ENCODE measurements at regions not wholly inside any gene's neighbourhood (a gene's known extent, or its start where the extent isn't known, plus 50 kb on each side); places are given as distances from the start of the nearest gene placed in this dataset.

GRCh38 chr15:88717382-88718031 is 78.7 kb downstream of the ISG20 start:
- H3K36me3 ChIP-seq (ENCODE audit: control insufficient read depth in 2 of 3, insufficient read depth in 3 of 3, low read length in 3 of 3), result no peaks in the 10 kb centered on the region

GRCh38 chr15:88718731-88719130 is 79.9 kb downstream of the ISG20 start:
- Histone ChIP-seq H3K36me3 (ENCODE audit: control insufficient read depth in 2 of 3, insufficient read depth in 3 of 3, low read length in 3 of 3) (no peaks in the 10 kb centered on the region), H3K9me3 (ENCODE audit: control insufficient read depth in 2 of 3, insufficient read depth in 1 of 3, low read length in 3 of 3) (no peaks in the 10 kb centered on the region), H3K4me1 (ENCODE audit: control insufficient read depth in 2 of 3, insufficient read depth in 2 of 3, low read depth in 1 of 3, low read length in 3 of 3) (no peaks in the 10 kb centered on the region), H3K27me3 (ENCODE audit: control insufficient read depth, insufficient read depth, low read length) (no peaks in the 10 kb centered on the region), H3K9ac (ENCODE audit: low read length in 3 of 3) (no peak overlapping the region), H3K27ac (ENCODE audit: low read depth in 2 of 2, low read length in 2 of 2) (no peak overlapping the region), H3K4me3 (ENCODE audit: low read length in 3 of 3) (no peak overlapping the region)
- no peak for TF ChIP-seq CTCF (IDR thresholded peaks at IDR 0.05; ENCODE audit: borderline replicate concordance, extremely low read depth, insufficient read depth)
- FAIRE-seq (no peak), DNase-seq (no peak)
- intact Hi-C loops (cut with DNase I), result no loop called here

More at GRCh38 chr15:88717382-88718031, 78.7 kb downstream of the ISG20 start:
- TF ChIP-seq CTCF (IDR thresholded peaks at IDR 0.05; ENCODE audit: borderline replicate concordance, extremely low read depth, insufficient read depth), result no peak
- H3K4me3 ChIP-seq (ENCODE audit: low read length in 3 of 3), result no peak overlapping the region
- intact Hi-C loops (cut with DNase I), result no loop called here
- DNase-seq (no peak), FAIRE-seq (no peak)
- H3K27ac ChIP-seq (ENCODE audit: low read depth in 2 of 2, low read length in 2 of 2), result no peak overlapping the region
- H3K9me3 ChIP-seq (ENCODE audit: control insufficient read depth in 2 of 3, insufficient read depth in 1 of 3, low read length in 3 of 3), result no peaks in the 10 kb centered on the region
- no peaks in the 10 kb centered on the region for H3K4me1 ChIP-seq (ENCODE audit: control insufficient read depth in 2 of 3, insufficient read depth in 2 of 3, low read depth in 1 of 3, low read length in 3 of 3)
- H3K9ac ChIP-seq (ENCODE audit: low read length in 3 of 3), result no peak overlapping the region
- H3K27me3 ChIP-seq (ENCODE audit: control insufficient read depth, insufficient read depth, low read length), result no peaks in the 10 kb centered on the region

- no peaks in the 10 kb centered on the region for H3K36me3 ChIP-seq (ENCODE audit: control insufficient read depth in 2 of 3, insufficient read depth in 3 of 3, low read length in 3 of 3)
- H3K27me3 ChIP-seq (ENCODE audit: control insufficient read depth, insufficient read depth, low read length), result no peaks in the 10 kb centered on the region
- intact Hi-C loops (cut with DNase I), result no loop called here
- FAIRE-seq (no peak), DNase-seq (no peak)
- H3K9ac ChIP-seq (ENCODE audit: low read length in 3 of 3), result no peak overlapping the region
- no peak for TF ChIP-seq CTCF (IDR thresholded peaks at IDR 0.05; ENCODE audit: borderline replicate concordance, extremely low read depth, insufficient read depth)
- H3K4me3 ChIP-seq (ENCODE audit: low read length in 3 of 3), result no peak overlapping the region
- no peaks in the 10 kb centered on the region for H3K4me1 ChIP-seq (ENCODE audit: control insufficient read depth in 2 of 3, insufficient read depth in 2 of 3, low read depth in 1 of 3, low read length in 3 of 3)
- no peaks in the 10 kb centered on the region for H3K9me3 ChIP-seq (ENCODE audit: control insufficient read depth in 2 of 3, insufficient read depth in 1 of 3, low read length in 3 of 3)
- H3K27ac ChIP-seq (ENCODE audit: low read depth in 2 of 2, low read length in 2 of 2), result no peak overlapping the region
These were observed 80.8 kb downstream of the ISG20 start for GRCh38 chr15:88719654-88720053.

Measured in kidney (tissue), 13 donors.